ENCODE measurements at regions not wholly inside any gene's neighbourhood (a gene's known extent, or its start where the extent isn't known, plus 50 kb on each side); places are given as distances from the start of the nearest gene placed in this dataset.

DNA sequence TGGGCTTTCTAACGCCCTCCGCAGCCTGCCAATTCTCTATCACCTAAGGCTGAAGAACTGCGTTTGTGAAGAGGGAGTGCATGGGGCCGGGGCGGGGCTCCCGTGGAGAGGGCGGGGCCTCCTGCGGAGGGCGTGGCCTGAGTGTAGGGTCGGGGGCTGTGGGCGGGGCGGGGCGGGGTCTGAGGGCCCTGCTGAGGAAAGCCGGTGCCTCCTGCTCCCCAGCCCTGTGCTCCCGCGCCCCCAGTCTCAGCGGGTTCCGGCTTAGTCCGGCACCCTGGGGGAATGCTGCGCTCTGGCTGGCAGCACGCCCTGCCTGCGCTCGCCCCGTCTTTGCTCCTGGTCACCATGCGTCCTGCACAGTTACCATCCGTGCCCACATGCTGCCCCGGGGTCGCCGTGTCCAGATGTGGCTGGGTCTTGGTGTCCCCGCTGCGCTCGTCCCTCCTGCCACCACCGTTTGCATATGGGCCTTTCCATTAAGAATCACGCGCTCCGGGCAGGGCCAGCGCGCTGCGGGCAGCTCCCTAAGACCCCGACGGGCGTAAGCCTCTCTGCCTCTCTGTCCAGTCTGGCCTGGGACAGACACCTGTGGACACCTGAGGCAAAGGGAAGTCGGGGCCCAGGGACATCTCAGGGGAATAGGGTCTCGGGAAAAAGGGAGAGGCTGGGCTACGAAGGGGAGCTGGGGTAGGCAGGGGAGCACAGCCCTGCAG is 144.0 kb upstream of the RET start:
- TF ChIP-seq, protein P1, sequence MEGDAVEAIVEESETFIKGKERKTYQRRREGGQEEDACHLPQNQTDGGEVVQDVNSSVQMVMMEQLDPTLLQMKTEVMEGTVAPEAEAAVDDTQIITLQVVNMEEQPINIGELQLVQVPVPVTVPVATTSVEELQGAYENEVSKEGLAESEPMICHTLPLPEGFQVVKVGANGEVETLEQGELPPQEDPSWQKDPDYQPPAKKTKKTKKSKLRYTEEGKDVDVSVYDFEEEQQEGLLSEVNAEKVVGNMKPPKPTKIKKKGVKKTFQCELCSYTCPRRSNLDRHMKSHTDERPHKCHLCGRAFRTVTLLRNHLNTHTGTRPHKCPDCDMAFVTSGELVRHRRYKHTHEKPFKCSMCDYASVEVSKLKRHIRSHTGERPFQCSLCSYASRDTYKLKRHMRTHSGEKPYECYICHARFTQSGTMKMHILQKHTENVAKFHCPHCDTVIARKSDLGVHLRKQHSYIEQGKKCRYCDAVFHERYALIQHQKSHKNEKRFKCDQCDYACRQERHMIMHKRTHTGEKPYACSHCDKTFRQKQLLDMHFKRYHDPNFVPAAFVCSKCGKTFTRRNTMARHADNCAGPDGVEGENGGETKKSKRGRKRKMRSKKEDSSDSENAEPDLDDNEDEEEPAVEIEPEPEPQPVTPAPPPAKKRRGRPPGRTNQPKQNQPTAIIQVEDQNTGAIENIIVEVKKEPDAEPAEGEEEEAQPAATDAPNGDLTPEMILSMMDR (IDR thresholded peaks at IDR 0.05) = no peak
- TF ChIP-seq POLR2A (IDR thresholded peaks at IDR 0.05) = no peak
